ENCODE measurements at regions not wholly inside any gene's neighbourhood (a gene's known extent, or its start where the extent isn't known, plus 50 kb on each side); places are given as distances from the start of the nearest gene placed in this dataset.
"Not testable (repeated sequence)": the region's sequence is repeated elsewhere in the genome, so short reads cannot be mapped to it uniquely, and the experiment has no call there.

DNA sequence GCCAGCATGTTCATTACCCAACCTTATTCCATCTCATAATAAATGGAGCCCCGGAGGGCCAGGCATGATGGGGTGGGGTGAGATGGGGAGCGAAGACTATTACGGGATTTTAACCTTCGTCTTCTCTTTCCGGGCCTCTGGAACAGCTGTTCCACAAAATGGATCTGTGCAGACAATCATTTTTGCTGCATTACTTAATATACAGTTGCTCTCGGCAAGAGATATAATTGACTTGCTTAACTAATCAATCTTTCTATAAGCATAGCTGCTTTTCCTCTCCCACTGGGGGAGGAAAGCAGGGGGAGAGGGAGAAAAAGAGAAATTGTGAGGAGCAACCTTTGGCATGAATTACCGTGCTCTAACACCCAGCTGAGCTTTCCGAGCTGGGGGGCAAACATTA lies 440.4 kb downstream of the BUD13 start:
- Histone ChIP-seq H3K4me1 (ENCODE audit: control insufficient read depth in 3 of 3, insufficient read depth in 3 of 3, low read length in 3 of 3) (no peaks in the 10 kb centered on the region), H3K36me3 (ENCODE audit: control insufficient read depth in 3 of 3, insufficient read depth in 3 of 3, low read length in 3 of 3) (no peaks in the 10 kb centered on the region), H3K9me3 (ENCODE audit: control insufficient read depth in 3 of 3, low read length in 3 of 3) (no peaks in the 10 kb centered on the region), H3K4me3 (ENCODE audit: low read length in 3 of 3) (no peak overlapping the region), H3K27me3 (ENCODE audit: control insufficient read depth in 3 of 3, insufficient read depth in 3 of 3, low read length in 3 of 3) (peaks cover 0 to 3% (median 0%) of the 10 kb centered on the region in 3 donors), H3K27ac (ENCODE audit: low read depth, low read length) (no peak overlapping the region), H3K9ac (ENCODE audit: low read depth in 1 of 3, low read length in 3 of 3) (no peak overlapping the region)

DNA sequence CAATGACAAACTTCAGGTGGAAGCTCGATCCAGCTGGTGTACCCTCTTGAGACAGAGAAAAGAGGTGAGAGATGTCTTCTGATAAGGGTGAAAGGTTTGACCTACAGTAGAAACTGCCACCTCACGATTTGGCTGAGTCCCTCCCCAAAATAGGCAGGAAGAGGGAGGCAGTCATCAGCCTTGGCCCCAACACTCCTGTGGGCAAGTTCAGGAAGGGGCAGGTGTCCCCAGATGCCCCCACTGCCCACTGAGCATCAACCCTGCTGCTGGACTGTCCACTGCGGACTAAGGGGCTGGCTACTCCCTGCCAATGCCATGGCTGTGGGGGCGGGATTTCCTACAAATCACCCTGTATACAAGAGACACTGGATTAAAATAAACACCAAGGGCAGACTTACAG lies 441.4 kb downstream of the BUD13 start:
- no peak overlapping the region for H3K4me3 ChIP-seq (ENCODE audit: low read length in 3 of 3)
- H3K4me1 ChIP-seq (ENCODE audit: control insufficient read depth in 3 of 3, insufficient read depth in 3 of 3, low read length in 3 of 3), result no peaks in the 10 kb centered on the region
- no peak overlapping the region for H3K9ac ChIP-seq (ENCODE audit: low read depth in 1 of 3, low read length in 3 of 3)
- no peak overlapping the region for H3K27ac ChIP-seq (ENCODE audit: low read depth, low read length)
- no peaks in the 10 kb centered on the region for H3K9me3 ChIP-seq (ENCODE audit: control insufficient read depth in 3 of 3, low read length in 3 of 3)
- peaks cover 0 to 3% (median 0%) of the 10 kb centered on the region in 3 donors for H3K27me3 ChIP-seq (ENCODE audit: control insufficient read depth in 3 of 3, insufficient read depth in 3 of 3, low read length in 3 of 3)
- H3K36me3 ChIP-seq (ENCODE audit: control insufficient read depth in 3 of 3, insufficient read depth in 3 of 3, low read length in 3 of 3), result no peaks in the 10 kb centered on the region

DNA sequence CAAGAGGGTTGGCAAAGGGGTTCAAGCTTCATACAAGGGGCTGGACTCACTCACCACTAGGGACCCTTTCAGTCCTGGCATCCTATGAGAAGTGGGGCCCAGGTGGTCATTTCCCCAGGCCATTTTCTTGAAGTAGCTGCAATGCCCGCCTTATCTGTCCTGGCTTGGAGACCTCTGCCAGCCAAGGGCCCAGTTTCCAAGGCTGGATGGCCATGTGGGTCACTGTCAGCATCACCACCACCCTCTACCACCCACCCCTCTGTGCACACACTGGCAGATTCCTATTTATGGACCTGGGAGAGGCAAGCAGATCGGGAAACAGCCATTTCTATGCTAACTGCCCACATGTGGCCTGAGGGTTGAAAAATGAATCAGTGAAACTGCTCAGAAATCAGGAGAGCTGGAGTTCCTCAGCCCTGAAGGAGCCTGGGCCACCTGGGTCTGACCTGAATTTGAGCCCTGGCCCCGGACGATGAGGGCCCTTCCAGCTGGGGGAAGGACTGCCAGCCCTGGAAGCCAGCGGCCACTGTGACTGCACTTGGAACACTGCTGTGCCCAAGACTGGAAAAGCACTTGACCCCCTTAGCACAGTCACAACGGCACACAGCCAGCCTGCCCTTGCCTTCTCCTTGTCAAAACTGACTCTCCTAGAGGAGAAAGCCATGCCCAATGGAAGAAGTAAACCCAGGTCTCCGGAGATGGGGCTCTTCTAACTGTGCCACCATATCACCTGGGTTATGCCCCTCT lies 442.2 kb downstream of the BUD13 start:
- no peak overlapping the region for H3K9ac ChIP-seq (ENCODE audit: low read depth in 1 of 3, low read length in 3 of 3)

DNA sequence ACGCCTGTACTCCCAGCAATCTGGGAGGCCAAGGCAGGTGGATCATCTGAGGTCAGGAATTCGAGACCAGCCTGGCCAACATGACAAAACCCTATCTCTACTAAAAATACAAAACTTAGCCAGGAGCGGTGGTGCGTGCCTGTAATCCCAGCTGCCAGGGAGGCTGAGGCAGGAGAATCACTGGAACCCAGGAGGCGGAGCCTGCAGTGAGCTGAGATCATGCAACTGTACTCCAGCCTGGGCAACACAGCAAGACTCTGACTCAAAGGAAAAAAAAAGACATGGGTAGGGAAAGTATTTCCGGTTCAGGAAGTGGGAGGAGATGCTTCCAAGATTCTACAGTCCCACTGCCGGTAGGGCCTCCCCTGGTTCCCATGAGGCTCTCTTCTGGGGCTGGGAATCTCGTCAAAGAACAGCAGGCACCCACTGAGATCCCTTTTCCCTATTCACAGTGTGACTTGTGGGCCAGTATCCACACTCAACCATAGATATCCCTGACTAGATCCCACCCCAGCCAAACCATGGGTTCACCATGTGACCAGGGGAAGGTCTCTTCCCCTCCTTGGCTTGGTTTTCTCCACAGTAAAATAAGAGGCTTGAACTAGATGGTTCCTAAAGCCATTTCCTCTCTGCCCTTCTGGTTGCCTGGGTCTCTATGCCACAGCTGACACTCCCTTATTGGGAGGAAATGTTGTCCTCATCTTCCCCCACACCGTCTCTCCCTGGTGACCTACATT lies 443.3 kb downstream of the BUD13 start:
- Histone ChIP-seq H3K9ac (ENCODE audit: low read depth in 1 of 3, low read length in 3 of 3) (no peak overlapping the region), H3K4me3 (ENCODE audit: low read length in 3 of 3) (no peak overlapping the region)

More for the DNA sequence above, 442.2 kb downstream of the BUD13 start:
- H3K4me3 ChIP-seq (ENCODE audit: low read length in 3 of 3), result no peak overlapping the region
- H3K9me3 ChIP-seq (ENCODE audit: control insufficient read depth in 3 of 3, low read length in 3 of 3), result no peaks in the 10 kb centered on the region
- H3K36me3 ChIP-seq (ENCODE audit: control insufficient read depth in 3 of 3, insufficient read depth in 3 of 3, low read length in 3 of 3), result no peaks in the 10 kb centered on the region
- H3K27ac ChIP-seq (ENCODE audit: low read depth, low read length), result no peak overlapping the region
- no peaks in the 10 kb centered on the region for H3K4me1 ChIP-seq (ENCODE audit: control insufficient read depth in 3 of 3, insufficient read depth in 3 of 3, low read length in 3 of 3)
- H3K27me3 ChIP-seq (ENCODE audit: control insufficient read depth in 3 of 3, insufficient read depth in 3 of 3, low read length in 3 of 3), result peaks cover 0 to 3% (median 0%) of the 10 kb centered on the region in 3 donors

DNA sequence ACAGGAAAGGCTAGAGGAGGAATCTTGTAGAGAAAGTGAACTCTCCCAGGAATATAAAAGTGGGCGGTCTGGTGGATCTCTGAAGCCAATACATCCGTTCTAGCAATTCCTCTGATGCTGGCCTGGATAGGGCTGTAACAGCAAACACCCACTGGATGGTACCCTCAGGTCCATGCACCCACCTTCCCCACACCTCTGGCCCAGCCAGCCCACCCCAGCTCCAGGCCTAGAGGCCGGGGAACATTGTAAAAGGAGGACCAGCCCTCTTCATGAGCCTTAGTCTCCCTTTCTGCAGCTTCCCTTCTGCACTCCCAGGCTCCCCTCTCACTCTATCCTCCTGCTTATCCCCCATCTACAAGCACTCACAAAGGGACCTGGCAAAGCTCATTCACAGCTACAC lies 443.9 kb downstream of the BUD13 start:
- H3K36me3 ChIP-seq (ENCODE audit: control insufficient read depth in 3 of 3, insufficient read depth in 3 of 3, low read length in 3 of 3), result no peaks in the 10 kb centered on the region
- no peak overlapping the region for H3K9ac ChIP-seq (ENCODE audit: low read depth in 1 of 3, low read length in 3 of 3)
- no peak overlapping the region for H3K4me3 ChIP-seq (ENCODE audit: low read length in 3 of 3)
- no peaks in the 10 kb centered on the region for H3K9me3 ChIP-seq (ENCODE audit: control insufficient read depth in 3 of 3, low read length in 3 of 3)
- H3K27me3 ChIP-seq (ENCODE audit: control insufficient read depth in 3 of 3, insufficient read depth in 3 of 3, low read length in 3 of 3), result peaks cover 0 to 3% (median 0%) of the 10 kb centered on the region in 3 donors
- H3K4me1 ChIP-seq (ENCODE audit: control insufficient read depth in 3 of 3, insufficient read depth in 3 of 3, low read length in 3 of 3), result no peaks in the 10 kb centered on the region
- H3K27ac ChIP-seq (ENCODE audit: low read depth, low read length), result no peak overlapping the region

More for the DNA sequence above, 443.3 kb downstream of the BUD13 start:
- no peaks in the 10 kb centered on the region for H3K36me3 ChIP-seq (ENCODE audit: control insufficient read depth in 3 of 3, insufficient read depth in 3 of 3, low read length in 3 of 3)
- H3K9me3 ChIP-seq (ENCODE audit: control insufficient read depth in 3 of 3, low read length in 3 of 3), result no peaks in the 10 kb centered on the region
- peaks cover 0 to 3% (median 0%) of the 10 kb centered on the region in 3 donors for H3K27me3 ChIP-seq (ENCODE audit: control insufficient read depth in 3 of 3, insufficient read depth in 3 of 3, low read length in 3 of 3)
- H3K27ac ChIP-seq (ENCODE audit: low read depth, low read length), result no peak overlapping the region
- no peaks in the 10 kb centered on the region for H3K4me1 ChIP-seq (ENCODE audit: control insufficient read depth in 3 of 3, insufficient read depth in 3 of 3, low read length in 3 of 3)

DNA sequence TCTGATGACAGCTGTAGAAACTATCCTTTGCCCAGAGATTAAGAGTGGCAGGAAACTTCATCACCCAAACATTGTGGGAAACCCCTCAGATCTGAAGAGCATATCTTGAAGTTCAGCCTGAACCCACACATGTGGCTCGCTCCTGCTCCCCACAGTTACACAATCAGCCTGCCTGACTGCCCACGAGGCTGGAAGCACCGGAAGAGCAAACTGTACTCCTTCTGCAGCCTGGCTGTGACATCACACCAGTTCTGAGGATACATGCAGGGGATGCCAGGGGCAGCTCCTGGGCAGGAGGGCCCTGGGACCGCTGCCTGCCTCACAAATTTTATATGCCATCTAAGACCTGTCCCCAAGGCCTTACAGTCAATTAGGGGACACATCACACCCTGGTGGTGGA lies 444.4 kb downstream of the BUD13 start:
- Histone ChIP-seq H3K4me3 (ENCODE audit: low read length in 3 of 3) (no peak overlapping the region), H3K27ac (ENCODE audit: low read depth, low read length) (no peak overlapping the region), H3K4me1 (ENCODE audit: control insufficient read depth in 3 of 3, insufficient read depth in 3 of 3, low read length in 3 of 3) (no peaks in the 10 kb centered on the region), H3K9me3 (ENCODE audit: control insufficient read depth in 3 of 3, low read length in 3 of 3) (no peaks in the 10 kb centered on the region), H3K27me3 (ENCODE audit: control insufficient read depth in 3 of 3, insufficient read depth in 3 of 3, low read length in 3 of 3) (peaks cover 0 to under 1% (median 0%) of the 10 kb centered on the region in 3 donors), H3K9ac (ENCODE audit: low read depth in 1 of 3, low read length in 3 of 3) (no peak overlapping the region), H3K36me3 (ENCODE audit: control insufficient read depth in 3 of 3, insufficient read depth in 3 of 3, low read length in 3 of 3) (no peaks in the 10 kb centered on the region)

DNA sequence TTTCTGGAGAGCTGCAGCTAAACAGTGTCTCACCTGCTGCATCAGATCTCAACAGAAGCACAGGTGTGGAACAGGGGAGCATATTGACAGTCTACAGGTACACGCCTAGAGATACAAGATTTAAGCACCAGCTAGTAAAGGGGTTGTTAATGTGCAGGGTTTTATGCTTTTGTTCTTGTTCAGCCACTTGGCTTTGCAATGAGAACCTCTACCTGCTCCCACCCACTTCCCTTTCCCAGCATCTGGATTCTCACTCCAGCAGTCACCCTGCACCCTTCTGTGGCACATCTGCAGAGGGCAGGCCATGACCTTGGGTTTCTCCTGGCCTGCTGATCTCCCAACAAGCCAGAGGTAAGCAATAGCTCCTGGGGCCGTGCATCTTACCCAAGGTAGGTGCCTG lies 446.6 kb downstream of the BUD13 start:
- Histone ChIP-seq H3K9me3 (ENCODE audit: control insufficient read depth in 3 of 3, low read length in 3 of 3) (no peaks in the 10 kb centered on the region), H3K27ac (ENCODE audit: low read depth, low read length) (no peak overlapping the region), H3K27me3 (ENCODE audit: control insufficient read depth in 3 of 3, insufficient read depth in 3 of 3, low read length in 3 of 3) (no peaks in the 10 kb centered on the region), H3K4me1 (ENCODE audit: control insufficient read depth in 3 of 3, insufficient read depth in 3 of 3, low read length in 3 of 3) (no peaks in the 10 kb centered on the region), H3K4me3 (ENCODE audit: low read length in 3 of 3) (no peak overlapping the region), H3K9ac (ENCODE audit: low read depth in 1 of 3, low read length in 3 of 3) (no peak overlapping the region), H3K36me3 (ENCODE audit: control insufficient read depth in 3 of 3, insufficient read depth in 3 of 3, low read length in 3 of 3) (no peaks in the 10 kb centered on the region)

DNA sequence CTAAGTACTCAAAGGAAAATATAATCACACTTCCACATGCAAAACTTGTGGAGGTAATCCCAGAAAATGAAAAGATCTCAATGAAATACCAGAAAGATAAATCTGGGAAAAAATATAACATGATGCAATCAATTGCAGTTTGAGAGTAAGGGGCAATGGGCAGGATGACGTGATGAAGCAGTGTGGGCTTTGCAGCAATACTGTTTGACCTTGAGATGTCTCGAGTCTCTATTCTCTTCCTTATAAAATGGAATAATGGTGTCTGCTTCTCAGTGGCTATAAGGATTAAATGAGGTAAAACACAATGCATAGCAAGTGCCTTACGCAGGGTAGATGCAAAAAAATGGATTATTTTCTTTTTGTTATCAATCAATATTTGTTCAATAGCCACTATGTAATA lies 447.5 kb downstream of the BUD13 start:
- Histone ChIP-seq H3K27ac (ENCODE audit: low read depth, low read length) (no peak overlapping the region), H3K4me3 (ENCODE audit: low read length in 3 of 3) (no peak overlapping the region), H3K9me3 (ENCODE audit: control insufficient read depth in 3 of 3, low read length in 3 of 3) (no peaks in the 10 kb centered on the region), H3K4me1 (ENCODE audit: control insufficient read depth in 3 of 3, insufficient read depth in 3 of 3, low read length in 3 of 3) (no peaks in the 10 kb centered on the region), H3K27me3 (ENCODE audit: control insufficient read depth in 3 of 3, insufficient read depth in 3 of 3, low read length in 3 of 3) (no peaks in the 10 kb centered on the region), H3K36me3 (ENCODE audit: control insufficient read depth in 3 of 3, insufficient read depth in 3 of 3, low read length in 3 of 3) (no peaks in the 10 kb centered on the region), H3K9ac (ENCODE audit: low read depth in 1 of 3, low read length in 3 of 3) (no peak overlapping the region)

DNA sequence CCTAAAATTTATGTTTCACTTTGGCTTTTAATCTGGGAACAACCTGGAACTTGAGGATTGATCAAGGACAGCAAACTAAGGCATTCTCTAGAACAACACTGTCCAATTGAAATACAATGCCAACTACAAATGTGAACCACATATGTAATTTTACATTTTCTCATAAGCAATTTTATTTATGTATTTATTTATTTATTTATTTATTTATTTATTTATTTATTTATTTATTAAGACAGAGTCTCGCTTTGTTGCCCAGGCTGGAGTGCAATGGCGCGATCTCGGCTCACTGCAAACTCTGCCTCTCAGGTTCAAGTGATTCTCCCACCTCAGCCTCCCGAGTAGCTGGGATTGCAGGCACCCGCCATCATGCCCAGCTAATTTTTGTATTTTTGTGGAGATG lies 448.7 kb downstream of the BUD13 start:
- H3K4me3 ChIP-seq (ENCODE audit: low read length in 3 of 3); H3K9me3 ChIP-seq (ENCODE audit: control insufficient read depth in 3 of 3, low read length in 3 of 3); H3K9ac ChIP-seq (ENCODE audit: low read depth in 1 of 3, low read length in 3 of 3); H3K27ac ChIP-seq (ENCODE audit: low read depth, low read length); H3K36me3 ChIP-seq (ENCODE audit: control insufficient read depth in 3 of 3, insufficient read depth in 3 of 3, low read length in 3 of 3); H3K27me3 ChIP-seq (ENCODE audit: control insufficient read depth in 3 of 3, insufficient read depth in 3 of 3, low read length in 3 of 3); H3K4me1 ChIP-seq (ENCODE audit: control insufficient read depth in 3 of 3, insufficient read depth in 3 of 3, low read length in 3 of 3): not testable (repeated sequence)

DNA sequence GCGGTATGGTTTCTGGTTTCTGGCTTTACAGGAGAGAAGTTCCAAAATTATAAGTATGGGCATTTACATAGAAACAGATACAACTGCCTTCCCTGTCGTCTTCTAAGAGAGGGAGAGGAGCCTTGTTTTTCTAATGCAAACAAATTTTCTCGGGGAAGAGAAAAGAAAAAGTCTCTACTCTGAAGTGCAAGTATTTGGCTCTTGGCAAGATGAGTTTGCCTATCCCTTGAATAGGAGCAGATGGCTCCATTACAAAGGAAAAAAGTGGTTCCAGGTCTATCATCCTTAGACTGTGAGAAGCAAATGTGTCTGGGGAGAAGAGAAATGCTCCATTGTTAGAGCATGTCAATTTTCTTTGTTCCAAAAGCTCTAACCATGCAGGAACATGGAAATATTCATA lies 455.6 kb downstream of the BUD13 start:
- H3K27me3 ChIP-seq (ENCODE audit: control insufficient read depth in 3 of 3, insufficient read depth in 3 of 3, low read length in 3 of 3), result peaks cover 0 to 7% (median 0%) of the 10 kb centered on the region in 3 donors
- no peak overlapping the region for H3K4me3 ChIP-seq (ENCODE audit: low read length in 3 of 3)
- H3K27ac ChIP-seq (ENCODE audit: low read depth, low read length), result no peak overlapping the region
- no peak overlapping the region for H3K9ac ChIP-seq (ENCODE audit: low read depth in 1 of 3, low read length in 3 of 3)
- peaks cover 8 to 13% (median 11%) of the 10 kb centered on the region in 3 donors for H3K4me1 ChIP-seq (ENCODE audit: control insufficient read depth in 3 of 3, insufficient read depth in 3 of 3, low read length in 3 of 3)
- no peaks in the 10 kb centered on the region for H3K36me3 ChIP-seq (ENCODE audit: control insufficient read depth in 3 of 3, insufficient read depth in 3 of 3, low read length in 3 of 3)
- no peaks in the 10 kb centered on the region for H3K9me3 ChIP-seq (ENCODE audit: control insufficient read depth in 3 of 3, low read length in 3 of 3)

Data from skeletal muscle tissue (tissue), 3 donors.